ENCODE measurements at regions not wholly inside any gene's neighbourhood (a gene's known extent, or its start where the extent isn't known, plus 50 kb on each side); places are given as distances from the start of the nearest gene placed in this dataset.

GRCh38 chr11:37230865-37231264 lies 632.8 kb upstream of the RAG2 start:
- H3K9me3 ChIP-seq, result no peaks in the 10 kb centered on the region
- no peaks in the 10 kb centered on the region for H3K27me3 ChIP-seq (ENCODE audit: insufficient read depth in 3 of 3, low read length in 2 of 3)
- H3K4me3 ChIP-seq, result no peak overlapping the region
- no peak overlapping the region for H3K27ac ChIP-seq
- no peak for TF ChIP-seq CTCF (IDR thresholded peaks at IDR 0.05)
- no peaks in the 10 kb centered on the region for H3K4me1 ChIP-seq
- intact Hi-C loops (cut with DNase I), result no loop called here
- H3K36me3 ChIP-seq (ENCODE audit: insufficient read depth in 1 of 2, low read depth in 1 of 2), result no peaks in the 10 kb centered on the region
- WGBS, 3 donors, result 70 to 80% (median 76%) methylated on average over 1 of the region's 1 CpG
- DNase-seq (no peak), ATAC-seq (no peak)

GRCh38 chr11:37223962-37224361 lies 625.9 kb upstream of the RAG2 start:
- DNase-seq, result no peak

GRCh38 chr11:37203006-37203405 lies 605.0 kb upstream of the RAG2 start:
- ATAC-seq (no peak), DNase-seq (no peak)
- TF ChIP-seq CTCF (IDR thresholded peaks at IDR 0.05), result no peak
- Histone ChIP-seq H3K9me3 (no peaks in the 10 kb centered on the region), H3K4me1 (no peaks in the 10 kb centered on the region), H3K27ac (no peak overlapping the region), H3K4me3 (no peak overlapping the region), H3K36me3 (ENCODE audit: insufficient read depth in 1 of 2, low read depth in 1 of 2) (no peaks in the 10 kb centered on the region), H3K27me3 (ENCODE audit: insufficient read depth in 3 of 3, low read length in 2 of 3) (no peaks in the 10 kb centered on the region)
- 43 to 51% (median 49%) methylated on average over 5 of the region's 5 CpGs for WGBS, 3 donors
- intact Hi-C loops (cut with DNase I), result no loop called here

More at GRCh38 chr11:37223962-37224361, 625.9 kb upstream of the RAG2 start:
- Histone ChIP-seq H3K36me3 (ENCODE audit: insufficient read depth in 1 of 2, low read depth in 1 of 2) (no peaks in the 10 kb centered on the region), H3K27ac (no peak overlapping the region), H3K27me3 (ENCODE audit: insufficient read depth in 3 of 3, low read length in 2 of 3) (no peaks in the 10 kb centered on the region), H3K9me3 (no peaks in the 10 kb centered on the region), H3K4me3 (no peak overlapping the region), H3K4me1 (no peaks in the 10 kb centered on the region)
- no peak for ATAC-seq
- 87 to 95% (median 88%) methylated on average over 4 of the region's 4 CpGs for WGBS, 3 donors
- intact Hi-C loops (cut with DNase I), result no loop called here
- TF ChIP-seq CTCF (IDR thresholded peaks at IDR 0.05), result no peak

- no peak for DNase-seq
- no peaks in the 10 kb centered on the region for H3K9me3 ChIP-seq
- no peak for TF ChIP-seq CTCF (IDR thresholded peaks at IDR 0.05)
- H3K36me3 ChIP-seq (ENCODE audit: insufficient read depth in 1 of 2, low read depth in 1 of 2), result no peaks in the 10 kb centered on the region
- intact Hi-C loops (cut with DNase I), result no loop called here
- 64 to 75% (median 74%) methylated on average over 1 of the region's 1 CpG for WGBS, 3 donors
- H3K27me3 ChIP-seq (ENCODE audit: insufficient read depth in 3 of 3, low read length in 2 of 3), result no peaks in the 10 kb centered on the region
- H3K4me1 ChIP-seq, result no peaks in the 10 kb centered on the region
- ATAC-seq, result no peak
- H3K4me3 ChIP-seq, result no peak overlapping the region
- no peak overlapping the region for H3K27ac ChIP-seq
Observed at GRCh38 chr11:37199082-37199481, 601.0 kb upstream of the RAG2 start.

- intact Hi-C loops (cut with DNase I), result no loop called here
- no peak for TF ChIP-seq CTCF (IDR thresholded peaks at IDR 0.05)
- no peak overlapping the region for H3K27ac ChIP-seq
- H3K9me3 ChIP-seq, result no peaks in the 10 kb centered on the region
- no peak overlapping the region for H3K4me3 ChIP-seq
- WGBS, 3 donors, result 0 to 10% (median 4%) methylated on average over 1 of the region's 1 CpG
- H3K27me3 ChIP-seq (ENCODE audit: insufficient read depth in 3 of 3, low read length in 2 of 3), result no peaks in the 10 kb centered on the region
- no peaks in the 10 kb centered on the region for H3K36me3 ChIP-seq (ENCODE audit: insufficient read depth in 1 of 2, low read depth in 1 of 2)
- no peak for ATAC-seq
- DNase-seq, result no peak
- H3K4me1 ChIP-seq, result no peaks in the 10 kb centered on the region
Observed at GRCh38 chr11:37184326-37184725, 586.3 kb upstream of the RAG2 start.

Data from psoas muscle (tissue), 7 donors.